ENCODE measurements at regions not wholly inside any gene's neighbourhood (a gene's known extent, or its start where the extent isn't known, plus 50 kb on each side); places are given as distances from the start of the nearest gene placed in this dataset.

DNA sequence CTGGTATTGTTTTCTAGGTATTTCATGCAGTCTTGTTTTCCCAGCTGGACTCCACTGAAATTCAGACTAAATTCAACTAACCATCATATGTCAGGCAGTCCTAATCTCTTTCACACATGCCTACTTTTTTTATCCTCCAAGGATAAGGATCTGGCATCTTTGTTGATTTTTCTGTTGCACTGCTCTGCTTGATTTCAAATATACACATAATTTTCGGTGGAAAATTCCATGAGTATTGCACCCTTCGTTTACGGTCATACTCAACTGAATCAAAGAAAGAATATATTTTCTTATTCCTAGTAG, 64.8 kb upstream of the UNC93A start:
- in situ Hi-C loops (cut with MboI; ENCODE audit: low pct_ligation_motif_present in 1 of 4, low pct_unique_long_range_greater_than_20kb in 1 of 4, low sequenced_read_pairs in 3 of 4) = loop anchor here in 1 of 4 donors (10.0 kb wide), 1 partner anchor 58 kb away; no protein-coding TSS in a partner anchor
- no peak for DNase-seq
- Histone ChIP-seq H3K4me1 (no peaks in the 10 kb centered on the region), H3K9me3 (no peaks in the 10 kb centered on the region), H3K4me3 (no peak overlapping the region), H3K36me3 (no peaks in the 10 kb centered on the region), H3K27ac (no peak overlapping the region), H3K27me3 (peaks cover 4% of the 10 kb centered on the region)
- intact Hi-C loops (cut with DNase I; ENCODE audit: low total_unique reads) = no loop called here
- TF ChIP-seq, protein P1, sequence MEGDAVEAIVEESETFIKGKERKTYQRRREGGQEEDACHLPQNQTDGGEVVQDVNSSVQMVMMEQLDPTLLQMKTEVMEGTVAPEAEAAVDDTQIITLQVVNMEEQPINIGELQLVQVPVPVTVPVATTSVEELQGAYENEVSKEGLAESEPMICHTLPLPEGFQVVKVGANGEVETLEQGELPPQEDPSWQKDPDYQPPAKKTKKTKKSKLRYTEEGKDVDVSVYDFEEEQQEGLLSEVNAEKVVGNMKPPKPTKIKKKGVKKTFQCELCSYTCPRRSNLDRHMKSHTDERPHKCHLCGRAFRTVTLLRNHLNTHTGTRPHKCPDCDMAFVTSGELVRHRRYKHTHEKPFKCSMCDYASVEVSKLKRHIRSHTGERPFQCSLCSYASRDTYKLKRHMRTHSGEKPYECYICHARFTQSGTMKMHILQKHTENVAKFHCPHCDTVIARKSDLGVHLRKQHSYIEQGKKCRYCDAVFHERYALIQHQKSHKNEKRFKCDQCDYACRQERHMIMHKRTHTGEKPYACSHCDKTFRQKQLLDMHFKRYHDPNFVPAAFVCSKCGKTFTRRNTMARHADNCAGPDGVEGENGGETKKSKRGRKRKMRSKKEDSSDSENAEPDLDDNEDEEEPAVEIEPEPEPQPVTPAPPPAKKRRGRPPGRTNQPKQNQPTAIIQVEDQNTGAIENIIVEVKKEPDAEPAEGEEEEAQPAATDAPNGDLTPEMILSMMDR (IDR thresholded peaks at IDR 0.05) = no peak
- TF ChIP-seq EP300 (IDR thresholded peaks at IDR 0.05; ENCODE audit: low read depth) = no peak
- no peak for TF ChIP-seq POLR2A (IDR thresholded peaks at IDR 0.05)
- no peak for TF ChIP-seq POLR2AphosphoS5 (IDR thresholded peaks at IDR 0.05)
- WGBS, 2 donors (ENCODE audit: low coverage in 1 of 2) = 54 to 62% methylated on average over 3 of the region's 3 CpGs

DNA sequence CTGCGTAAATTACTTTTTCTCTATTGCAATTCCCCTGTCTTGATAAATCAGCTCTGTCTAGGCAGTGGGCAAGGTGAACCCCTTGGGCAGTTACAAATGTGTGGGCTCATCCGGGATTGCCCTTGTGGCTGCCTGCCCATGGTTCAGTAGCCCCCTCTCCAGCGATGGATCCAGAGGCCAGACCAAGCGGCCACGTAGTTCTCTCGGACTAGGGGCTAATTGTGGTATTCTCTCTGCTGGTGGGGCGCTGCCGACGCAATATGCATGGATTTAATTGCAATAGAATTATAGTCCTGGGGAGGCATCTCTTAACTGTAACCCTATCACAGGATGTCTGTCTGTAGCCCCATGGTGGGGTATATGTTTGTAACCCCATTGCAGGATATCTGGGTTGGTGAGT, 64.3 kb upstream of the UNC93A start:
- H3K9me3 ChIP-seq = no peaks in the 10 kb centered on the region
- intact Hi-C loops (cut with DNase I; ENCODE audit: low total_unique reads) = no loop called here

DNA sequence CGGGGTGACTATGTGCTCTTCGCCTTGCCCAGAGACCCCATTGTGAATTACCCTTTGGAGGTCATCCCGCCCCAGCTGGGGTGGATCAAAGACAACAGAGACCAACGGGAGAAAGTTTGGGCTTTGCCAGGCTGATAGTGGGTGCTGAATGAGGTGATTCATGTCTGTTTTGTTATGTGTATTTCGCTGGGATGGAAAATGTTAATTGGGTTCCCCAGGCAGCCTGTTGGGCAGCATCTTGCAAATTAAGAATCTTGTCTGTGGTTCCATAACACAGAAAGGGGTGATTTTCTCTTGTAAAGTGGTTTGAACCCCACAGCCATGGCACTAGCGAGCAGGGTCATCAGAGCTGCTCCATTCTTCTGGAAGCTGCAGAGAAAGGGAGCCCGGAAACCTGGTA, 63.1 kb upstream of the UNC93A start:
- Histone ChIP-seq H3K36me3 (no peaks in the 10 kb centered on the region), H3K4me3 (no peak overlapping the region), H3K9me3 (no peaks in the 10 kb centered on the region), H3K27me3 (peaks cover 4% of the 10 kb centered on the region), H3K27ac (no peak overlapping the region), H3K4me1 (no peaks in the 10 kb centered on the region)
- no peak for TF ChIP-seq POLR2A (IDR thresholded peaks at IDR 0.05)
- no peak for TF ChIP-seq POLR2AphosphoS5 (IDR thresholded peaks at IDR 0.05)
- TF ChIP-seq, protein P1 (IDR thresholded peaks at IDR 0.05) = no peak
- no peak for TF ChIP-seq EP300 (IDR thresholded peaks at IDR 0.05; ENCODE audit: low read depth)
- intact Hi-C loops (cut with DNase I; ENCODE audit: low total_unique reads) = no loop called here
- 81 to 83% methylated on average over 2 to 7 of the region's 7 CpGs for WGBS, 2 donors (ENCODE audit: low coverage in 1 of 2)
- in situ Hi-C loops (cut with MboI; ENCODE audit: low pct_ligation_motif_present in 1 of 4, low pct_unique_long_range_greater_than_20kb in 1 of 4, low sequenced_read_pairs in 3 of 4) = loop anchor here in 1 of 4 donors (10.0 kb wide), 1 partner anchor 57 kb away; no protein-coding TSS in a partner anchor
- DNase-seq = no peak

More for the DNA sequence above, 64.3 kb upstream of the UNC93A start:
- no peak overlapping the region for H3K4me3 ChIP-seq
- whole genome bisulfite sequencing, 2 donors (ENCODE audit: low coverage in 1 of 2) = 82 to 100% methylated on average over 1 to 9 of the region's 9 CpGs
- TF ChIP-seq EP300 (IDR thresholded peaks at IDR 0.05; ENCODE audit: low read depth) (no peak), POLR2AphosphoS5 (IDR thresholded peaks at IDR 0.05) (no peak), POLR2A (IDR thresholded peaks at IDR 0.05) (no peak)
- TF ChIP-seq, protein P1 (IDR thresholded peaks at IDR 0.05) = no peak
- in situ Hi-C loops (cut with MboI; ENCODE audit: low pct_ligation_motif_present in 1 of 4, low pct_unique_long_range_greater_than_20kb in 1 of 4, low sequenced_read_pairs in 3 of 4) = loop anchor here in 1 of 4 donors (10.0 kb wide), 1 partner anchor 58 kb away; no protein-coding TSS in a partner anchor
- H3K36me3 ChIP-seq = no peaks in the 10 kb centered on the region
- no peak for DNase-seq
- peaks cover 4% of the 10 kb centered on the region for H3K27me3 ChIP-seq
- no peak overlapping the region for H3K27ac ChIP-seq
- no peaks in the 10 kb centered on the region for H3K4me1 ChIP-seq

DNA sequence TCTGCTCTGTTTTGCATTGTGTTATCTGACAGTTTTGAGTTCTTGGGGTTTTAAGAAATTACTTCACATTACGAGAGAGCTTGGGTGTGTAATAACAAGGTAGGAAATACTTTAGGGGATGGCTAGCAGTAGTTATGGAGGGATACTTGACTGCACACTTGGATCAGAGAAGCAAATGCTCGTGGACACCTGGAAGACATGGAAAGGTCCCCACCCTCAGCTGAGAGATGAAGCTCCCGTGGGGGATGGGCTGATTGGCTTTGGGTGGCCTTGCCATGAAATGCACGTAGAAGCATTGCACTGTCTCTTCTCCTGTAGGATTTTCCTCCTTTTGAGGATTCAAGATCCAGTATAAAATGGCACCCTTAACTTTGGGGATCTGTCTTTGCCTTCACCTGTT, 61.5 kb upstream of the UNC93A start:
- WGBS, 2 donors (ENCODE audit: low coverage in 1 of 2) = 79 to 100% methylated on average over 1 to 4 of the region's 4 CpGs
- DNase-seq = no peak
- Histone ChIP-seq H3K27ac (no peak overlapping the region), H3K36me3 (no peaks in the 10 kb centered on the region), H3K27me3 (peaks cover 11% of the 10 kb centered on the region), H3K4me1 (no peaks in the 10 kb centered on the region), H3K4me3 (no peak overlapping the region), H3K9me3 (no peaks in the 10 kb centered on the region)
- TF ChIP-seq POLR2AphosphoS5 (IDR thresholded peaks at IDR 0.05) = no peak
- in situ Hi-C loops (cut with MboI; ENCODE audit: low pct_ligation_motif_present in 1 of 4, low pct_unique_long_range_greater_than_20kb in 1 of 4, low sequenced_read_pairs in 3 of 4) = loop anchor here in 1 of 4 donors (10.0 kb wide), 1 partner anchor 55 kb away; no protein-coding TSS in a partner anchor
- intact Hi-C loops (cut with DNase I; ENCODE audit: low total_unique reads) = no loop called here

DNA sequence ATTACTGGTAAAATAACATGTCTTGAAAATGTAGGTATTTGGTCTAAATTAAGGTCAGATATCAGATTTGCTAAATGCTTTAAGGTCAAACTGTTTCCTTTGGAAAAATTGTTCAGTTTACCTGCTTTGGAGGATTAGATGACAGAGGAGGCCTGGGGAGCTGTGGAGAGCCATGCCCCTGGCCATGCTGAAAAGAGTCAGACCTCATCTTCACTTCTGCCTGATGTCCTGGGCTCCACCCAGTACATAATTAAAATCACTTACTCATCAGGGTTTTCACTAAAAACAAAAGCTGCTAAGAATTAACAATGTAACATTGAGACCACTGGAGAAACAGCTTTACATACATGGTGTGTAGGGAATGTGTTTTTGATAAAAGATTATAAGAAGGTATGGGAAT, 60.8 kb upstream of the UNC93A start:
- H3K4me1 ChIP-seq = no peaks in the 10 kb centered on the region
- no peak overlapping the region for H3K27ac ChIP-seq
- no peaks in the 10 kb centered on the region for H3K36me3 ChIP-seq
- H3K4me3 ChIP-seq = no peak overlapping the region
- no peaks in the 10 kb centered on the region for H3K9me3 ChIP-seq
- DNase-seq = no peak
- TF ChIP-seq EP300 (IDR thresholded peaks at IDR 0.05; ENCODE audit: low read depth) = no peak
- TF ChIP-seq POLR2AphosphoS5 (IDR thresholded peaks at IDR 0.05) = no peak
- no peak for TF ChIP-seq POLR2A (IDR thresholded peaks at IDR 0.05)
- TF ChIP-seq, protein P1 (IDR thresholded peaks at IDR 0.05) = no peak
- in situ Hi-C loops (cut with MboI; ENCODE audit: low pct_ligation_motif_present in 1 of 4, low pct_unique_long_range_greater_than_20kb in 1 of 4, low sequenced_read_pairs in 3 of 4) = no loop called here
- peaks cover 13% of the 10 kb centered on the region for H3K27me3 ChIP-seq
- intact Hi-C loops (cut with DNase I; ENCODE audit: low total_unique reads) = no loop called here

All from transverse colon (tissue), 4 donors.